PC-9 (cell line): ENCODE measurements at regions not wholly inside any gene's neighbourhood (a gene's known extent, or its start where the extent isn't known, plus 50 kb on each side); places are given as distances from the start of the nearest gene placed in this dataset.

ENCODE experiments used
- BruUV-seq: library from RNA; stranded (reverse); fragments of 400-500 nt; replicated peaks from 2 replicates; lab custom pipeline; 2021; lab: Mats Ljungman, UMichigan
- CTCF ChIA-PET: fragments of 300-600 bp; sonication (Branson Sonifier 250); formaldehyde crosslinking; loops from one replicate; lab custom pipeline; 2022; ENCODE audit warnings: antibody characterized with exemption; lab: Charles Lee
- POLR2A ChIA-PET: fragments of 300-600 bp; sonication (Branson Sonifier 250); formaldehyde crosslinking; loops from one replicate; lab custom pipeline; 2022; ENCODE audit warnings: antibody characterized with exemption; ENCODE audit not compliant: unreplicated experiment; lab: Charles Lee
- DNase-seq, 2 experiments: peaks; one replicate each; pipeline versions ENCODE4 v3.0.0 to v3.0.0-alpha.2; 2015 to 2022; ENCODE audit warnings: mixed read lengths in 1 of 2
- H2AFZ ChIP-seq: fragments of 200-600 bp; sonication (generic); 2 replicates; pipeline ENCODE4 v1.8.1; 2017; ENCODE audit warnings: antibody characterized with exemption
- H3F3A ChIP-seq: fragments of 200-600 bp; sonication (generic); 2 replicates; pipeline ENCODE4 v1.8.1; 2017; ENCODE audit warnings: antibody characterized with exemption, mild to moderate bottlenecking, low read depth; ENCODE audit not compliant: insufficient read depth
- H3K27ac ChIP-seq: fragments of 200-600 bp; sonication (generic); 2 replicates; pipeline ENCODE4 v1.6.1; 2016; ENCODE audit warnings: mixed run types
- H3K27me3 ChIP-seq: fragments of 200-600 bp; sonication (generic); 2 replicates; pipeline ENCODE4 v1.6.1; 2016; ENCODE audit warnings: low read depth, mixed run types; ENCODE audit not compliant: insufficient read depth
- H3K36me3 ChIP-seq: fragments of 200-600 bp; sonication (generic); 2 replicates; pipeline ENCODE4 v1.6.1; 2016; ENCODE audit warnings: low read depth, mixed run types
- H3K4me1 ChIP-seq: fragments of 200-600 bp; sonication (generic); replicated peaks from 2 replicates; pipeline ENCODE4 v1.6.1; 2016; ENCODE audit warnings: mixed run types; ENCODE audit not compliant: insufficient read depth
- H3K4me2 ChIP-seq: fragments of 200-600 bp; sonication (generic); 2 replicates; pipeline ENCODE4 v1.6.1; 2017; ENCODE audit warnings: mixed run types
- H3K4me3 ChIP-seq: fragments of 200-600 bp; sonication (generic); 2 replicates; pipeline ENCODE4 v1.6.1; 2016; ENCODE audit warnings: mixed run types
- H3K79me2 ChIP-seq: fragments of 200-600 bp; sonication (generic); 2 replicates; pipeline ENCODE4 v1.6.1; 2017; ENCODE audit warnings: low read depth, mixed run types
- H3K9me2 ChIP-seq: fragments of 200-600 bp; sonication (generic); 2 replicates; pipeline ENCODE4 v1.8.1; 2017; ENCODE audit warnings: mild to moderate bottlenecking; ENCODE audit not compliant: insufficient read depth
- H3K9me3 ChIP-seq: fragments of 200-600 bp; sonication (generic); 2 replicates; pipeline ENCODE4 v1.8.1; 2016; ENCODE audit warnings: low read depth; ENCODE audit not compliant: insufficient read depth
- H4K20me1 ChIP-seq: fragments of 200-600 bp; sonication (generic); 2 replicates; pipeline ENCODE4 v1.8.1; 2017; ENCODE audit not compliant: insufficient read depth
- CTCF ChIP-seq: fragments of 200-600 bp; sonication (generic); conservative IDR thresholded peaks from 2 replicates; pipeline ENCODE4 v1.6.1; 2017; ENCODE audit warnings: mixed run types, antibody characterized with exemption, mild to moderate bottlenecking, moderate library complexity
- EZH2 ChIP-seq: fragments of 200-600 bp; sonication (generic); IDR thresholded peaks from 2 replicates; pipeline ENCODE4 v1.8.0; 2017; ENCODE audit warnings: antibody characterized with exemption, low read depth
- intact Hi-C: fragments of 100-400 bp; cut with micrococcal nuclease; formaldehyde crosslinking; loops from one replicate; pipeline ENCODE4 v1.10.0; 2022; ENCODE audit not compliant: unreplicated experiment

GRCh38 chr10:130438861-130439260 lies 302.7 kb downstream of the GLRX3 start:
- no peak overlapping the region for H3K4me3 ChIP-seq
- H3K4me2 ChIP-seq = no peak overlapping the region
- intact Hi-C loops = no loop called here
- H3K27ac ChIP-seq = no peak overlapping the region
- no peaks in the 10 kb centered on the region for H3K9me2 ChIP-seq
- no TSS peak for BruUV-seq
- CTCF ChIA-PET = no interaction called here
- POLR2A ChIA-PET = no interaction called here
- H4K20me1 ChIP-seq = no peaks in the 10 kb centered on the region
- H2AFZ ChIP-seq = no peak overlapping the region
- H3K4me1 ChIP-seq = no peaks in the 10 kb centered on the region
- no peaks in the 10 kb centered on the region for H3K79me2 ChIP-seq
- DNase-seq = no peak
- H3F3A ChIP-seq = no peaks in the 10 kb centered on the region
- H3K36me3 ChIP-seq = no peaks in the 10 kb centered on the region
- H3K9me3 ChIP-seq = no peaks in the 10 kb centered on the region
- no peaks in the 10 kb centered on the region for H3K27me3 ChIP-seq
- TF ChIP-seq EZH2 = no peak

- H3K9me3 ChIP-seq = no peaks in the 10 kb centered on the region
- H3K79me2 ChIP-seq = no peaks in the 10 kb centered on the region
- ChIA-PET CTCF (no interaction called here), POLR2A (no interaction called here)
- H3K36me3 ChIP-seq = no peaks in the 10 kb centered on the region
- no peak overlapping the region for H3K4me2 ChIP-seq
- no peak overlapping the region for H3K4me3 ChIP-seq
- no peaks in the 10 kb centered on the region for H3K4me1 ChIP-seq
- H2AFZ ChIP-seq = no peak overlapping the region
- no peaks in the 10 kb centered on the region for H4K20me1 ChIP-seq
- H3F3A ChIP-seq = no peaks in the 10 kb centered on the region
- intact Hi-C loops = no loop called here
- no peak overlapping the region for H3K27ac ChIP-seq
- no peak for DNase-seq
- H3K9me2 ChIP-seq = no peaks in the 10 kb centered on the region
- no peaks in the 10 kb centered on the region for H3K27me3 ChIP-seq
- TF ChIP-seq EZH2 = no peak
- BruUV-seq = no TSS peak
Measured at GRCh38 chr10:130439766-130440165, 303.6 kb downstream of the GLRX3 start.

GRCh38 chr10:130440494-130440893 lies 304.3 kb downstream of the GLRX3 start:
- Histone ChIP-seq H3K79me2 (no peaks in the 10 kb centered on the region), H4K20me1 (no peaks in the 10 kb centered on the region), H3K27ac (no peak overlapping the region), H3K9me2 (no peaks in the 10 kb centered on the region), H3K4me3 (no peak overlapping the region), H3K4me1 (no peaks in the 10 kb centered on the region), H3K36me3 (no peaks in the 10 kb centered on the region), H3K27me3 (no peaks in the 10 kb centered on the region), H3F3A (no peaks in the 10 kb centered on the region), H3K4me2 (no peak overlapping the region), H3K9me3 (no peaks in the 10 kb centered on the region), H2AFZ (no peak overlapping the region)
- no TSS peak for BruUV-seq
- CTCF ChIA-PET = no interaction called here
- POLR2A ChIA-PET = no interaction called here
- TF ChIP-seq CTCF (no peak), EZH2 (no peak)
- intact Hi-C loops = no loop called here
- no peak for DNase-seq

GRCh38 chr10:130440971-130441370 lies 304.8 kb downstream of the GLRX3 start:
- no peaks in the 10 kb centered on the region for H3K9me3 ChIP-seq
- CTCF ChIA-PET = no interaction called here

More at GRCh38 chr10:130440971-130441370, 304.8 kb downstream of the GLRX3 start:
- Histone ChIP-seq H2AFZ (no peak overlapping the region), H3K36me3 (no peaks in the 10 kb centered on the region), H3K27me3 (no peaks in the 10 kb centered on the region), H3K4me3 (no peak overlapping the region), H3K79me2 (no peaks in the 10 kb centered on the region), H3K27ac (no peak overlapping the region), H3K9me2 (no peaks in the 10 kb centered on the region), H3K4me1 (no peaks in the 10 kb centered on the region), H4K20me1 (no peaks in the 10 kb centered on the region), H3K4me2 (no peak overlapping the region), H3F3A (no peaks in the 10 kb centered on the region)
- intact Hi-C loops = no loop called here
- no peak for DNase-seq
- no TSS peak for BruUV-seq
- POLR2A ChIA-PET = no interaction called here
- no peak for TF ChIP-seq EZH2
